Fibroblast of lung (primary cell): ENCODE measurements at regions not wholly inside any gene's neighbourhood (a gene's known extent, or its start where the extent isn't known, plus 50 kb on each side); places are given as distances from the start of the nearest gene placed in this dataset.

Source experiments
- DNase-seq, 2 donors: peaks; one replicate each; pipeline versions ENCODE4 v3.0.0 to v3.0.0-alpha.2; 2010; ENCODE audit warnings: low read depth in 2 of 2
- H2AFZ ChIP-seq: 2 replicates; pipeline ENCODE4 v1.5.1; 2012; ENCODE audit warnings: low read length, control low read depth, inconsistent platforms
- H3K27ac ChIP-seq: 2 replicates; pipeline ENCODE4 v1.5.1; 2011; ENCODE audit warnings: low read length, control low read depth; ENCODE audit not compliant: insufficient read depth
- H3K27me3 ChIP-seq: 2 replicates; pipeline ENCODE4 v1.5.1; 2011; ENCODE audit warnings: mild to moderate bottlenecking, low read length; ENCODE audit not compliant: control insufficient read depth, insufficient read depth
- H3K36me3 ChIP-seq: 2 replicates; pipeline ENCODE4 v1.5.1; 2011; ENCODE audit warnings: low read length; ENCODE audit not compliant: control insufficient read depth, insufficient read depth
- H3K4me1 ChIP-seq: 2 replicates; pipeline ENCODE4 v1.5.1; 2011; ENCODE audit warnings: low read length; ENCODE audit not compliant: control insufficient read depth, insufficient read depth; ENCODE audit errors: extremely low read depth
- H3K4me2 ChIP-seq: 2 replicates; pipeline ENCODE4 v1.5.1; 2011; ENCODE audit warnings: low read length, control low read depth; ENCODE audit not compliant: insufficient read depth; ENCODE audit errors: extremely low read depth
- H3K4me3 ChIP-seq, 4 experiments: fragments of 200-600 bp in 1 of 4; sonication (generic) in 1 of 4; replicated peaks in 1 of 4; 2 replicates each; pipeline ENCODE4 v1.5.1; 2011 to 2016; ENCODE audit warnings: low read length in 4 of 4, low read depth in 3 of 4, mild to moderate bottlenecking in 3 of 4, control low read depth in 2 of 4, inconsistent platforms in 1 of 4, mixed read lengths in 1 of 4; ENCODE audit not compliant: insufficient read depth in 1 of 4; ENCODE audit errors: control extremely low read depth in 1 of 4
- H3K79me2 ChIP-seq: 2 replicates; pipeline ENCODE4 v1.5.1; 2012; ENCODE audit warnings: mild to moderate bottlenecking, low read length, inconsistent platforms; ENCODE audit not compliant: control insufficient read depth, insufficient read depth
- H3K9ac ChIP-seq: 2 replicates; pipeline ENCODE4 v1.5.1; 2011; ENCODE audit warnings: mild to moderate bottlenecking, low read length, control low read depth; ENCODE audit not compliant: insufficient read depth
- H3K9me3 ChIP-seq: 2 replicates; pipeline ENCODE4 v1.5.1; 2012; ENCODE audit warnings: low read depth, low read length; ENCODE audit not compliant: control insufficient read depth, insufficient read depth
- H4K20me1 ChIP-seq: 2 replicates; pipeline ENCODE4 v1.5.1; 2011; ENCODE audit warnings: low read length; ENCODE audit not compliant: control insufficient read depth, insufficient read depth; ENCODE audit errors: extremely low read depth
- CTCF ChIP-seq, 2 donors: IDR thresholded peaks in 1 of 2; conservative IDR thresholded peaks in 1 of 2; 1 replicate in 1 of 2; 2 replicates in 1 of 2; pipeline ENCODE4 v1.5.1; 2011 to 2012; ENCODE audit warnings: low read length in 2 of 2, control low read depth in 1 of 2, inconsistent platforms in 1 of 2, low read depth in 1 of 2, mild to moderate bottlenecking in 1 of 2
- EZH2 ChIP-seq: IDR thresholded peaks from 2 replicates; pipeline ENCODE4 v1.5.1; 2012; ENCODE audit warnings: low read length, control low read depth, mild to moderate bottlenecking; ENCODE audit errors: missing control alignments

- Histone ChIP-seq H3K4me3 (no peak overlapping the region), H3K27ac (no peak overlapping the region), H3K9me3 (no peaks in the 10 kb centered on the region), H3K79me2 (no peaks in the 10 kb centered on the region), H3K9ac (no peak overlapping the region), H4K20me1 (no peaks in the 10 kb centered on the region), H3K36me3 (no peaks in the 10 kb centered on the region), H3K27me3 (no peaks in the 10 kb centered on the region), H2AFZ (no peak overlapping the region), H3K4me2 (no peak overlapping the region), H3K4me1 (peaks cover 7% of the 10 kb centered on the region)
- TF ChIP-seq CTCF (conservative IDR thresholded peaks at IDR 0.05 in 1 of 2, IDR thresholded peaks at IDR 0.05 in 1 of 2; ENCODE audit: low read depth in 1 of 2, low read length in 2 of 2) (no peak), EZH2 (no peak)
- DNase-seq: no peak
Observed at GRCh38 chr6:128573036-128573435, 52.6 kb upstream of the PTPRK start.

- Histone ChIP-seq H2AFZ (no peak overlapping the region), H4K20me1 (no peaks in the 10 kb centered on the region), H3K4me3 (no peak overlapping the region), H3K27me3 (no peaks in the 10 kb centered on the region), H3K9ac (no peak overlapping the region), H3K4me1 (peaks cover 7% of the 10 kb centered on the region), H3K4me2 (no peak overlapping the region), H3K79me2 (no peaks in the 10 kb centered on the region), H3K27ac (no peak overlapping the region), H3K9me3 (no peaks in the 10 kb centered on the region), H3K36me3 (no peaks in the 10 kb centered on the region)
- no peak for DNase-seq
- no peak for TF ChIP-seq CTCF (conservative IDR thresholded peaks at IDR 0.05 in 1 of 2, IDR thresholded peaks at IDR 0.05 in 1 of 2; ENCODE audit: low read depth in 1 of 2, low read length in 2 of 2)
- no peak for TF ChIP-seq EZH2
Observed at GRCh38 chr6:128572294-128572693, 51.9 kb upstream of the PTPRK start.

- no peak overlapping the region for H3K4me3 ChIP-seq
- H3K27ac ChIP-seq: no peak overlapping the region
- H3K27me3 ChIP-seq: no peaks in the 10 kb centered on the region
- no peaks in the 10 kb centered on the region for H4K20me1 ChIP-seq
- peak overlapping the region; percentile 15 for H3K4me2 ChIP-seq
- H3K79me2 ChIP-seq: no peaks in the 10 kb centered on the region
- no peaks in the 10 kb centered on the region for H3K9me3 ChIP-seq
- no peak for TF ChIP-seq CTCF (conservative IDR thresholded peaks at IDR 0.05 in 1 of 2, IDR thresholded peaks at IDR 0.05 in 1 of 2; ENCODE audit: low read depth in 1 of 2, low read length in 2 of 2)
- no peak for TF ChIP-seq EZH2
- H3K4me1 ChIP-seq: peaks cover 9% of the 10 kb centered on the region
- peak in 1 of 2 donors; percentile 45 for DNase-seq
- no peak overlapping the region for H3K9ac ChIP-seq
- H3K36me3 ChIP-seq: no peaks in the 10 kb centered on the region
- H2AFZ ChIP-seq: no peak overlapping the region
Observed at GRCh38 chr6:128570680-128571063, 50.3 kb upstream of the PTPRK start.
